ENCODE measurements at regions not wholly inside any gene's neighbourhood (a gene's known extent, or its start where the extent isn't known, plus 50 kb on each side); places are given as distances from the start of the nearest gene placed in this dataset.

GRCh38 chr9:69955536-69956355 lies 87.9 kb upstream of the MAMDC2 start:
- no peak for DNase-seq (ENCODE audit: low spot score in 2 of 2)
- H3K27me3 ChIP-seq, result no peaks in the 10 kb centered on the region
- no peaks in the 10 kb centered on the region for H3K4me1 ChIP-seq
- no peak overlapping the region for H3K4me3 ChIP-seq
- intact Hi-C loops (cut with DNase I), result no loop called here
- no peak overlapping the region for H3K27ac ChIP-seq
- no peaks in the 10 kb centered on the region for H3K36me3 ChIP-seq
- no peaks in the 10 kb centered on the region for H3K9me3 ChIP-seq
- TF ChIP-seq CTCF (IDR thresholded peaks at IDR 0.05), result no peak

GRCh38 chr9:69961843-69962242 lies 81.8 kb upstream of the MAMDC2 start:
- Histone ChIP-seq H3K4me1 (peaks cover 0 to 2% of the 10 kb centered on the region in 2 donors), H3K9me3 (no peaks in the 10 kb centered on the region), H3K27me3 (no peaks in the 10 kb centered on the region), H3K36me3 (no peaks in the 10 kb centered on the region), H3K27ac (no peak overlapping the region), H3K4me3 (no peak overlapping the region)
- no peak for DNase-seq (ENCODE audit: low spot score in 2 of 2)
- TF ChIP-seq CTCF (IDR thresholded peaks at IDR 0.05), result no peak
- intact Hi-C loops (cut with DNase I), result no loop called here

DNA sequence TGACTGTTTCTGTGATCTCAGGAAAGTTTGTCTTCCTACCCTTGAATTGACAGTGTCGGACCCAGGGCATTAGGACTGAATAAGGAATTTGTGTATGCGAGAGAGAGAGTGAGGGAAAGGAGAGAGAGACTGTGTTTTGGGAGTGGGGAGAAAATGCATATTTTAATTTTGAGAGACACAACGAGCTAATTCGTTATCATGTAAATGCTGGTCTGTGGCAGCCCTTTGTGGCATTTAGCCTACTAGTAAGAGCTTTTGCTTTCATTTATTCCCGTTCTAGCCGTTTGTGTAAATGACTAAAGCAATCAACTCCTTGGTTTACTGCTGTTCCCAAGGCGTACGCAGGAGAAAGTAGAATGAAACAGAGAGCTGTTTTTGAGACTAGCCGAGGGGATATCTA lies 79.8 kb upstream of the MAMDC2 start:
- Histone ChIP-seq H3K27me3 (no peaks in the 10 kb centered on the region), H3K27ac (no peak overlapping the region), H3K4me3 (no peak overlapping the region), H3K36me3 (no peaks in the 10 kb centered on the region), H3K4me1 (peaks cover 0 to 2% of the 10 kb centered on the region in 2 donors), H3K9me3 (no peaks in the 10 kb centered on the region)
- intact Hi-C loops (cut with DNase I), result no loop called here
- no peak for TF ChIP-seq CTCF (IDR thresholded peaks at IDR 0.05)
- no peak for DNase-seq (ENCODE audit: low spot score in 2 of 2)

DNA sequence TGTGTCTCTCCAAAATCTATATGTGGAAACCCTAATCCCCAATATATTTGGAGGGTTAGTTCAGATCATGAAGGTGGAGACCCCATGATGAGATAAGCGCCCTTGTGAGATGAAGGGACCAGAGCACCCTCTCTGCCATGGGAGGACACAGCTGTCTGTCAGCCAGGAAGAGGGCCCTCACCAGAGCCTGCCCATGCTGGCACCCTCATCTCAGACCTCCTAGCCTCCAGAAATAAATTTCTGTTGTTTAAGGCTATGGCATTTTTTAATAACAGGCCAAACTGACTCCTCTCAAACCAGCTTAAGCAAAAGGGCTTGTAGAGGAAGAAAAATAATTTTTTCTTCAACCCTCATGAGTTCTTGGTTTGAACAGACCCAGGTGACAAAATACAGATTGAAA lies 79.2 kb upstream of the MAMDC2 start:
- no peak for TF ChIP-seq CTCF (IDR thresholded peaks at IDR 0.05)
- Histone ChIP-seq H3K9me3 (no peaks in the 10 kb centered on the region), H3K4me3 (no peak overlapping the region), H3K36me3 (no peaks in the 10 kb centered on the region), H3K4me1 (peaks cover 0 to 2% of the 10 kb centered on the region in 2 donors), H3K27me3 (no peaks in the 10 kb centered on the region), H3K27ac (no peak overlapping the region)
- DNase-seq (ENCODE audit: low spot score in 2 of 2), result no peak
- intact Hi-C loops (cut with DNase I), result no loop called here

DNA sequence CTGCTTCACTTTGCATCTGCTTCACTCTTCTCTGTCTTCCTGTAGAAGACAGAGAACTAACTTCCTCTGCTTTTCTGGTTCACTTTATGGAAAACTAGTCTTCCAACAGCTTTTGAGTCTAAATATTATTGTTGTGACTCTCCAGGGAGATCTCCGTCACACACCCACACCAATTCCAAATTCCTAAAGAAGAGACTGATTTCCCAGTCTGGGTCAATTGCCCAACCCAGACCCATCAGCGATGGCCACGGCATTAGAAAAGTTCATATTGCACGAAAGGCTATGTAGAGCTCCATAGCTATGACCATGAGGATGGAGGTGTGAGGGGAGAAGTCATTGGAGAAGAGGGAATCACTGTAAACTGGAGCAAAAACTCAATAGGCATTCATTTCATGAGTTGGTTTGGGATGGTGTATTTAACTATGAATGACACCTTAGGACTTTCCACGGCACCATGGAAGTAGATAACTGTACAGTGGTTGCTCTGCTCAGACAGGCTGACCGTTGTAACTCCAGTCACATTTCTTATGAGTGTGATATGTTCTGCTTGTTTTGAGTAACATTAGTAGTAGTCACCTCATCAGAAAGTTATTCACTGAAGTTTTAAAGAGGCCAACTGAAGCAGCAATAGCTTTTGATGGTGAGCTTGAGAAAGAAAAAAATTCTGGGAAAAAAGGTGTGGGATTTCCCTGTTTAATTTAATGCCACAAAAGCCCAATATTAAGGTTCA lies 78.1 kb upstream of the MAMDC2 start:
- Histone ChIP-seq H3K4me1 (peaks cover 0 to 2% of the 10 kb centered on the region in 2 donors), H3K9me3 (no peaks in the 10 kb centered on the region), H3K27ac (no peak overlapping the region), H3K4me3 (no peak overlapping the region), H3K27me3 (no peaks in the 10 kb centered on the region), H3K36me3 (no peaks in the 10 kb centered on the region)
- DNase-seq (ENCODE audit: low spot score in 2 of 2), result no peak
- intact Hi-C loops (cut with DNase I), result no loop called here
- no peak for TF ChIP-seq CTCF (IDR thresholded peaks at IDR 0.05)

All from ascending aorta (tissue), 2 donors.